OCI-LY3 (cell line): ENCODE measurements at regions not wholly inside any gene's neighbourhood (a gene's known extent, or its start where the extent isn't known, plus 50 kb on each side); places are given as distances from the start of the nearest gene placed in this dataset.

ENCODE experiments used
- H2AFZ ChIP-seq: fragments of 200-600, 300-600 bp; shearing (Covaris generic); 2 replicates; pipeline ENCODE4 v1.6.0; 2014; ENCODE audit warnings: antibody characterized with exemption, low read depth, low read length
- H3K27ac ChIP-seq: fragments of 200-600, 300-600 bp; sonication (generic); 2 replicates; pipeline ENCODE4 v1.5.1; 2014; ENCODE audit warnings: mild to moderate bottlenecking, low read length, moderate library complexity, mixed read lengths
- H3K27me3 ChIP-seq: fragments of 200-600, 300-600 bp; sonication (generic); 2 replicates; pipeline ENCODE4 v1.6.1; 2014; ENCODE audit warnings: low read depth, low read length, mixed read lengths
- H3K36me3 ChIP-seq: fragments of 200-600, 300-600 bp; sonication (generic); replicated peaks from 2 replicates; pipeline ENCODE3; 2014; ENCODE audit warnings: low read depth, low read length, mixed read lengths
- H3K4me1 ChIP-seq: fragments of 300-600, 200-600 bp; sonication (generic); 2 replicates; pipeline ENCODE4 v1.6.1; 2014; ENCODE audit warnings: low read length, mixed read lengths
- H3K4me2 ChIP-seq: fragments of 200-600, 300-600 bp; sonication (generic); 2 replicates; pipeline ENCODE4 v1.6.1; 2014; ENCODE audit warnings: low read length, mixed read lengths
- H3K4me3 ChIP-seq: fragments of 300-600, 200-600 bp; sonication (generic); 2 replicates; pipeline ENCODE4 v1.5.1; 2014; ENCODE audit warnings: antibody characterized with exemption, mild to moderate bottlenecking, low read length, moderate library complexity
- H3K79me2 ChIP-seq: fragments of 300-600, 200-600 bp; shearing (Covaris generic); 2 replicates; pipeline ENCODE4 v1.6.1; 2014; ENCODE audit warnings: mild to moderate bottlenecking, low read length, mixed read lengths
- H3K9ac ChIP-seq: fragments of 300-600, 200-600 bp; shearing (Covaris generic); 2 replicates; pipeline ENCODE4 v1.6.0; 2014; ENCODE audit warnings: mild to moderate bottlenecking, low read length, moderate library complexity
- H3K9me3 ChIP-seq: fragments of 200-600, 300-600 bp; shearing (Covaris generic); 2 replicates; pipeline ENCODE4 v1.6.1; 2014; ENCODE audit warnings: low read length, mixed read lengths; ENCODE audit not compliant: insufficient read depth
- H4K20me1 ChIP-seq: fragments of 200-600, 300-600 bp; sonication (generic); 2 replicates; pipeline ENCODE4 v1.6.1; 2016; ENCODE audit warnings: low read length, mixed read lengths; ENCODE audit not compliant: insufficient read depth
- CTCF ChIP-seq: fragments of 200-600, 300-600 bp; sonication (generic); IDR thresholded peaks from 2 replicates; pipeline ENCODE4 v1.5.1; 2014; ENCODE audit warnings: antibody characterized with exemption, low read length, low read depth
- EZH2phosphoT487 ChIP-seq: fragments of 200-600 bp; shearing (Covaris generic); IDR thresholded peaks from 2 replicates; pipeline ENCODE4 v1.6.1; 2018; ENCODE audit warnings: antibody characterized with exemption, mixed run types, low read depth

GRCh38 chr5:96036301-96036700, 74.7 kb upstream of the ELL2 start:
- Histone ChIP-seq H3K79me2 (no peaks in the 10 kb centered on the region), H3K36me3 (no peaks in the 10 kb centered on the region), H3K27ac (no peak overlapping the region), H3K9me3 (no peaks in the 10 kb centered on the region), H3K4me3 (no peak overlapping the region), H2AFZ (no peak overlapping the region), H3K9ac (no peak overlapping the region), H3K4me2 (no peak overlapping the region), H3K4me1 (no peaks in the 10 kb centered on the region), H3K27me3 (no peaks in the 10 kb centered on the region), H4K20me1 (no peaks in the 10 kb centered on the region)
- TF ChIP-seq CTCF (no peak), EZH2phosphoT487 (no peak)

- H3K9me3 ChIP-seq = no peaks in the 10 kb centered on the region
- no peaks in the 10 kb centered on the region for H3K36me3 ChIP-seq
- no peak overlapping the region for H3K4me2 ChIP-seq
- H4K20me1 ChIP-seq = no peaks in the 10 kb centered on the region
- no peak overlapping the region for H3K9ac ChIP-seq
- H3K4me1 ChIP-seq = no peaks in the 10 kb centered on the region
- H2AFZ ChIP-seq = no peak overlapping the region
- H3K27me3 ChIP-seq = no peaks in the 10 kb centered on the region
- no peaks in the 10 kb centered on the region for H3K79me2 ChIP-seq
- no peak overlapping the region for H3K4me3 ChIP-seq
- no peak overlapping the region for H3K27ac ChIP-seq
- no peak for TF ChIP-seq CTCF
- no peak for TF ChIP-seq EZH2phosphoT487
These were observed 74.1 kb upstream of the ELL2 start for GRCh38 chr5:96035796-96036195.

DNA sequence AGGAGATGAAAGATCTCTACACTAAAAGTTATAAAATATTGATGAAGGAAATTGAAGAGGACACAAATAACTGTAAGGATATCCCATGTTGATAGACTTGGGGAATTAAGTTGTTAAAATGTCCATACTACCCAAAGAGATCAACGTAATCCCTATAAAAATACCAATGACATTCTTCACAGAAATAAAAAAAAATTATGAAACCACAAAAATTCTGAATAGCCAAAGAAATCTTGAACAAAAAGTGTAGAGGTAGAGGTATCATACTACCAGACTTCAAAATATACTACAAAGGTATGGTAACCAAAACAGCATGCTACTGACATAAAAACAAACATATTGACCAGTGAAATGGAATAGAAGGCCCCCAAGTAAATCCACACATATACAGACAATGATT, 71.5 kb upstream of the ELL2 start:
- H2AFZ ChIP-seq = no peak overlapping the region
- TF ChIP-seq EZH2phosphoT487 (no peak), CTCF (no peak)
- H3K9me3 ChIP-seq = no peaks in the 10 kb centered on the region
- H3K36me3 ChIP-seq = no peaks in the 10 kb centered on the region
- no peak overlapping the region for H3K4me3 ChIP-seq
- H3K27me3 ChIP-seq = no peaks in the 10 kb centered on the region
- H3K79me2 ChIP-seq = no peaks in the 10 kb centered on the region
- no peak overlapping the region for H3K4me2 ChIP-seq
- no peaks in the 10 kb centered on the region for H4K20me1 ChIP-seq
- no peaks in the 10 kb centered on the region for H3K4me1 ChIP-seq
- no peak overlapping the region for H3K9ac ChIP-seq
- no peak overlapping the region for H3K27ac ChIP-seq

GRCh38 chr5:96031811-96032261, 70.2 kb upstream of the ELL2 start:
- Histone ChIP-seq H3K4me3 (no peak overlapping the region), H3K4me1 (no peaks in the 10 kb centered on the region), H4K20me1 (no peaks in the 10 kb centered on the region), H3K9ac (no peak overlapping the region), H3K27me3 (no peaks in the 10 kb centered on the region), H3K9me3 (no peaks in the 10 kb centered on the region), H3K36me3 (no peaks in the 10 kb centered on the region), H3K79me2 (no peaks in the 10 kb centered on the region), H3K27ac (no peak overlapping the region), H2AFZ (no peak overlapping the region), H3K4me2 (no peak overlapping the region)
- TF ChIP-seq CTCF (no peak), EZH2phosphoT487 (no peak)
